ENCODE measurements at regions not wholly inside any gene's neighbourhood (a gene's known extent, or its start where the extent isn't known, plus 50 kb on each side); places are given as distances from the start of the nearest gene placed in this dataset.

DNA sequence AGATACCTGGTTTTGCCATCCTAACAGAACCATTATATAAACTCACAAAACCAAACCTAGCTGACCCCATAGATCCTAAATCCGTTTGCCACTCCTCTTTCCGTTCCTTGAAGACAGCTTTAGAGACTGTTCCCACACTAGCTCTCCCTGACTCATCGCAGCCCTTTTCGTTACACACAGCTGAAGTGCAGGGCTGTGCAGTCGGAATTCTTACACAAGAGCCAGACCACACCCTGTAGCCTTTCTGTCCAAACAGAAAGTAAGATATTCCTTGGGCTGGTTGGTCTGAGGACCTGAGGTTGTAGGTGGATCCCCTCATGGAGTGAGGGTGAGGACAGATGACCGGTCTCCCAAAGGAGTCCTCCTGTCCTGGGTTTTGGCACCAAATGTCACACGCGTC lies 56.7 kb upstream of the NAA35 start:
- no peak for DNase-seq

DNA sequence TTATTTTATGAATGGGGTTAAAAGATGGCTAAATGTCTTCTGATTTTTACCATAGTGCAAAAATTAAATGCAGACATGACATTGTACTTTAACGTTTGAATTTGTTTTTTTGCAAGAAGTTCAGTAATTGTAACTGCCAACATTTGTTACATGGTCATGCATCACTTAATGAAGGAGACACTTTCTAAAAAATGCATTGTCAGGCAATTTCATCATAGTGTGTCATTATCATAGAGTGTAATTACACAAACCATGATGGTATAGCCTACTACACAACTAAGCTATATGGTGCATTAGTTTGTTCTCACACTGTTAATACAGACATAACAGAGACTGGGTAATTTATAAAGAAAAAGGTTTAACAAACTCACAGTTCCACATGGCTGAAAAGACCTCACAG lies 50.0 kb upstream of the NAA35 start:
- DNase-seq = no peak
